ENCODE measurements at regions not wholly inside any gene's neighbourhood (a gene's known extent, or its start where the extent isn't known, plus 50 kb on each side); places are given as distances from the start of the nearest gene placed in this dataset.

DNA sequence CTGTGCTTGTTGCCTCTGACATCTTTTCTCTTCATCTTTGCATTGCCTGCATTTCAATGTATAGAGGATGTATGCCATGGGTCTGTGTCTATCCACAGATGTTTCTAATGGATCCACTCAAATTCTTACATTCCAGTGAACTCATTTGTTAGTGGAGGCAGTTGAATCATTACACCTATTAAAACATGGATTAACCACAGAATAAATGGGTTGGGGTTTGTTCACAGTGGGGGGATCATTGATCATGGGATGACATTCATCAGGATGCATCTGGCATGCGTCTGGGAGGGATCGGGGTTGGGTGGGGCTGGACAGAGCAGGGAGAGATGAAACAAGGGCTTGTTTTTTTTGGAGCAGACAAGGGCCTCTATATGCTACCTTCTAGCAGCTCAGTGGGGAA, 182.5 kb downstream of the RHOU start:
- Histone ChIP-seq H3K56ac (ENCODE audit: low read length) (no peak overlapping the region), H3K9ac (ENCODE audit: low read length) (no peak overlapping the region), H3K4ac (ENCODE audit: low read depth, low read length) (no peak overlapping the region), H3K4me1 (ENCODE audit: control insufficient read depth, low read depth, low read length) (peaks cover 3% of the 10 kb centered on the region), H3K23ac (ENCODE audit: low read length) (no peak overlapping the region), H4K5ac (ENCODE audit: low read length) (no peak overlapping the region), H3K27me3 (ENCODE audit: insufficient read depth, low read length, poor library complexity) (no peaks in the 10 kb centered on the region), H2BK120ac (ENCODE audit: low read depth, low read length) (no peak overlapping the region), H2BK15ac (replicated peaks; ENCODE audit: low read depth) (no peak overlapping the region), H3K4me3 (ENCODE audit: low read length) (no peak overlapping the region), H3K79me1 (ENCODE audit: low read length) (no peaks in the 10 kb centered on the region), H3K27ac (ENCODE audit: low read depth, low read length) (no peak overlapping the region), H3K36me3 (ENCODE audit: control insufficient read depth, insufficient read depth, low read length) (no peaks in the 10 kb centered on the region), H4K8ac (ENCODE audit: low read depth, low read length) (no peak overlapping the region), H3K18ac (ENCODE audit: low read length) (no peak overlapping the region), H2BK5ac (ENCODE audit: low read length) (no peak overlapping the region), H3K79me2 (ENCODE audit: control insufficient read depth, insufficient read depth, low read length) (no peaks in the 10 kb centered on the region), H2AK5ac (ENCODE audit: low read length) (no peak overlapping the region), H3K4me2 (ENCODE audit: low read length) (no peak overlapping the region)
- no peak for DNase-seq
- no CpG with 5 or more reads among the region's 2 CpGs for WGBS (ENCODE audit: extremely low coverage, insufficient coverage, low lambda C conversion rate)

DNA sequence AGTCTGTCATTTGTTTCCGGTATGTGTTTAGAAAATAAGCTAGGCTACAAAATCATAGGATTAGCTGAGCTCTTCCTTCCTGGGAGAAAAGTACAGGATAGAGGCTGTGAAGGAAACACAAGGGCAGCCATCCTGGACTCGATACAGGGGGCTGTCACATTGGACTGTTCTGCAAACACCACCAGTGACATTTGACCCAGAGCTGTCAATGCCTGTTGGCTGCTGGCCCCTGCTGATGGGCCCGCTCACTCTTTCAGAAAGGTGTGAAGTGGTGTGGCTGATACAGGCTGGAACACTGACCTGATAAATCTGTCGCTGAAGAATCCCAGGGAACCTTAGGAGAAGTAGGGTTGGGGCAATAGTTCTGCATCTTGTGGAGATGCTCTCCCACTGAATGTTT, 183.1 kb downstream of the RHOU start:
- Histone ChIP-seq H3K9ac (ENCODE audit: low read length) (no peak overlapping the region), H3K4me3 (ENCODE audit: low read length) (no peak overlapping the region), H3K56ac (ENCODE audit: low read length) (no peak overlapping the region), H3K4me2 (ENCODE audit: low read length) (no peak overlapping the region), H3K27ac (ENCODE audit: low read depth, low read length) (no peak overlapping the region), H3K79me2 (ENCODE audit: control insufficient read depth, insufficient read depth, low read length) (no peaks in the 10 kb centered on the region), H2BK120ac (ENCODE audit: low read depth, low read length) (no peak overlapping the region), H2BK15ac (replicated peaks; ENCODE audit: low read depth) (no peak overlapping the region), H3K18ac (ENCODE audit: low read length) (no peak overlapping the region), H2AK5ac (ENCODE audit: low read length) (no peak overlapping the region), H3K27me3 (ENCODE audit: insufficient read depth, low read length, poor library complexity) (no peaks in the 10 kb centered on the region), H3K23ac (ENCODE audit: low read length) (no peak overlapping the region), H2BK5ac (ENCODE audit: low read length) (no peak overlapping the region), H3K79me1 (ENCODE audit: low read length) (no peaks in the 10 kb centered on the region), H3K4ac (ENCODE audit: low read depth, low read length) (no peak overlapping the region), H4K8ac (ENCODE audit: low read depth, low read length) (no peak overlapping the region), H3K36me3 (ENCODE audit: control insufficient read depth, insufficient read depth, low read length) (no peaks in the 10 kb centered on the region), H4K5ac (ENCODE audit: low read length) (no peak overlapping the region), H3K4me1 (ENCODE audit: control insufficient read depth, low read depth, low read length) (peaks cover 3% of the 10 kb centered on the region)
- WGBS (ENCODE audit: extremely low coverage, insufficient coverage, low lambda C conversion rate), result no CpG with 5 or more reads among the region's 4 CpGs
- DNase-seq, result peak; percentile 66

DNA sequence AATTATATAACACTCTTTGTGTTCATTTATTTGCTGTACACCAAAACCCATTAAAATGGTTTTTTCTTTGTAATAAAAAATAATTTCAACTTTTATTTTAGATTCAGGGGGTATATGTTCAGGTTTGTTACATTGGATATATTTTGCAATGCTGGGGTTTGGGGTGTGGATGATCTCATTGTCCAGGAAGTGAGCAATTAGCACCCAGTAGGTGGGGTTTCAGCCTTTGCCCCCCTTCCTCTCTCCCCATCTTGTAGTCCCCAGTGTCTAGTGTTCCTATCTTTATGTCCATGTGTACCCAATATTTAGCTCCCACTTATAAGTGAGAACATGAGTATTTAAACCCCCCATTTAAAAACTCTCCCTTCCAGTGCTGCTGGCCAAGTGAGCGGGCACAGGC, 184.6 kb downstream of the RHOU start:
- Histone ChIP-seq H2BK120ac (ENCODE audit: low read depth, low read length) (no peak overlapping the region), H3K18ac (ENCODE audit: low read length) (no peak overlapping the region), H3K9ac (ENCODE audit: low read length) (no peak overlapping the region), H3K27me3 (ENCODE audit: insufficient read depth, low read length, poor library complexity) (no peaks in the 10 kb centered on the region), H2BK5ac (ENCODE audit: low read length) (no peak overlapping the region), H3K4me3 (ENCODE audit: low read length) (no peak overlapping the region), H3K56ac (ENCODE audit: low read length) (no peak overlapping the region), H3K36me3 (ENCODE audit: control insufficient read depth, insufficient read depth, low read length) (no peaks in the 10 kb centered on the region), H4K5ac (ENCODE audit: low read length) (no peak overlapping the region), H3K4ac (ENCODE audit: low read depth, low read length) (no peak overlapping the region), H4K8ac (ENCODE audit: low read depth, low read length) (no peak overlapping the region), H3K27ac (ENCODE audit: low read depth, low read length) (no peak overlapping the region), H2AK5ac (ENCODE audit: low read length) (no peak overlapping the region), H3K4me1 (ENCODE audit: control insufficient read depth, low read depth, low read length) (peaks cover 3% of the 10 kb centered on the region), H3K23ac (ENCODE audit: low read length) (no peak overlapping the region), H3K79me1 (ENCODE audit: low read length) (no peaks in the 10 kb centered on the region), H3K4me2 (ENCODE audit: low read length) (no peak overlapping the region), H2BK15ac (replicated peaks; ENCODE audit: low read depth) (no peak overlapping the region), H3K79me2 (ENCODE audit: control insufficient read depth, insufficient read depth, low read length) (no peaks in the 10 kb centered on the region)
- DNase-seq, result peak; percentile 28
- WGBS (ENCODE audit: extremely low coverage, insufficient coverage, low lambda C conversion rate), result no CpG with 5 or more reads among the region's 1 CpG

DNA sequence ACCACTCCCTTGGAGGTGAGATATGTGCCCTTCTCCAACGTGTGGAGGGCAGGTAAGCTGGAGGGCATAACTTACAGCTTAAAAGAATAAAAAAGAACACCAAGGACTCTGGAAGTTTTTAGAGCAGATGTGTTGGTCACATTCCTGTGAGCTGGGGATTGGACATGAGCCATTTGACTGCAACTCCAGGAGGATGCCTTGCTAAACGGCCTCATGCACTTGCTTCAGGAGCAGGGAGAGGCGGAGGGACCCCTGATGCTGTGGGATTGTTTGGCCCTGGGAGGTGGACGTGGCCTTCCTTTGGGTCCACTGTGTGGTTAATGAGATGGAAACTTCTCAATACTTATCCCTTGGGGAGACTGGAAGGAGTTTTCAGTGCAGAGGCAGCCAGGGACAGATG, 185.6 kb downstream of the RHOU start:
- Histone ChIP-seq H3K18ac (ENCODE audit: low read length) (no peak overlapping the region), H3K56ac (ENCODE audit: low read length) (no peak overlapping the region), H2BK15ac (replicated peaks; ENCODE audit: low read depth) (no peak overlapping the region), H3K79me1 (ENCODE audit: low read length) (no peaks in the 10 kb centered on the region), H3K4me1 (ENCODE audit: control insufficient read depth, low read depth, low read length) (peaks cover 3% of the 10 kb centered on the region), H3K36me3 (ENCODE audit: control insufficient read depth, insufficient read depth, low read length) (no peaks in the 10 kb centered on the region), H4K5ac (ENCODE audit: low read length) (no peak overlapping the region), H3K9ac (ENCODE audit: low read length) (no peak overlapping the region), H3K4ac (ENCODE audit: low read depth, low read length) (no peak overlapping the region), H2BK5ac (ENCODE audit: low read length) (no peak overlapping the region), H3K4me3 (ENCODE audit: low read length) (no peak overlapping the region), H3K23ac (ENCODE audit: low read length) (no peak overlapping the region), H3K27ac (ENCODE audit: low read depth, low read length) (no peak overlapping the region), H2AK5ac (ENCODE audit: low read length) (peak overlapping the region; percentile 38), H3K4me2 (ENCODE audit: low read length) (no peak overlapping the region), H3K27me3 (ENCODE audit: insufficient read depth, low read length, poor library complexity) (no peaks in the 10 kb centered on the region), H3K79me2 (ENCODE audit: control insufficient read depth, insufficient read depth, low read length) (no peaks in the 10 kb centered on the region), H2BK120ac (ENCODE audit: low read depth, low read length) (no peak overlapping the region), H4K8ac (ENCODE audit: low read depth, low read length) (no peak overlapping the region)
- DNase-seq, result no peak
- no CpG with 5 or more reads among the region's 4 CpGs for WGBS (ENCODE audit: extremely low coverage, insufficient coverage, low lambda C conversion rate)

DNA sequence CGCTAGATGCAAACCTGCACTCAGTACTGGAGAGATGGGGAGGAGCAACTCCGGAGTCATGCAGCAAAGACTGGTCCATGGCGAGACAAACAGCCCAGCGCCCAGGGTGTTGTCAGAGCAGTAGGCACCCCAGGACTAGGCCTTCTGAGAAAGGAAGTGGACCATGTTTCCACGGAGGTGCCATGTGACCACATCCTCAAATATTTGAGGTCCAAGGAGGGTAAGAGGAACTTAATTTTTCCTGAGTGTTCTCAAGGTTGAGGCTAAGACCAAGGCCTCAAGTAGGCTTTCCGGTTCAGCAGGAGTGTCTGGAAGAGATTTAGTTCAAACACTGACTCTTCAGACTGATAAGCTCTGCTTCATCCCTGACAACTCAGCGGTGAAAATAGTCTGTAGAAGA, 186.2 kb downstream of the RHOU start:
- no peak for DNase-seq
- no peaks in the 10 kb centered on the region for H3K79me1 ChIP-seq (ENCODE audit: low read length)
- H3K9ac ChIP-seq (ENCODE audit: low read length), result no peak overlapping the region
- H3K23ac ChIP-seq (ENCODE audit: low read length), result no peak overlapping the region
- no peak overlapping the region for H3K56ac ChIP-seq (ENCODE audit: low read length)
- H3K4me2 ChIP-seq (ENCODE audit: low read length), result no peak overlapping the region
- H3K27ac ChIP-seq (ENCODE audit: low read depth, low read length), result no peak overlapping the region
- no peak overlapping the region for H3K18ac ChIP-seq (ENCODE audit: low read length)
- H3K4me3 ChIP-seq (ENCODE audit: low read length), result no peak overlapping the region
- H3K27me3 ChIP-seq (ENCODE audit: insufficient read depth, low read length, poor library complexity), result no peaks in the 10 kb centered on the region
- H4K8ac ChIP-seq (ENCODE audit: low read depth, low read length), result no peak overlapping the region
- no peaks in the 10 kb centered on the region for H3K79me2 ChIP-seq (ENCODE audit: control insufficient read depth, insufficient read depth, low read length)
- H3K4me1 ChIP-seq (ENCODE audit: control insufficient read depth, low read depth, low read length), result peaks cover 3% of the 10 kb centered on the region
- H2AK5ac ChIP-seq (ENCODE audit: low read length), result peak overlapping the region; percentile 38
- no peak overlapping the region for H2BK15ac ChIP-seq (replicated peaks; ENCODE audit: low read depth)
- H2BK5ac ChIP-seq (ENCODE audit: low read length), result no peak overlapping the region
- H4K5ac ChIP-seq (ENCODE audit: low read length), result no peak overlapping the region
- H3K4ac ChIP-seq (ENCODE audit: low read depth, low read length), result no peak overlapping the region
- WGBS (ENCODE audit: extremely low coverage, insufficient coverage, low lambda C conversion rate), result no CpG with 5 or more reads among the region's 7 CpGs
- H2BK120ac ChIP-seq (ENCODE audit: low read depth, low read length), result no peak overlapping the region
- no peaks in the 10 kb centered on the region for H3K36me3 ChIP-seq (ENCODE audit: control insufficient read depth, insufficient read depth, low read length)

DNA sequence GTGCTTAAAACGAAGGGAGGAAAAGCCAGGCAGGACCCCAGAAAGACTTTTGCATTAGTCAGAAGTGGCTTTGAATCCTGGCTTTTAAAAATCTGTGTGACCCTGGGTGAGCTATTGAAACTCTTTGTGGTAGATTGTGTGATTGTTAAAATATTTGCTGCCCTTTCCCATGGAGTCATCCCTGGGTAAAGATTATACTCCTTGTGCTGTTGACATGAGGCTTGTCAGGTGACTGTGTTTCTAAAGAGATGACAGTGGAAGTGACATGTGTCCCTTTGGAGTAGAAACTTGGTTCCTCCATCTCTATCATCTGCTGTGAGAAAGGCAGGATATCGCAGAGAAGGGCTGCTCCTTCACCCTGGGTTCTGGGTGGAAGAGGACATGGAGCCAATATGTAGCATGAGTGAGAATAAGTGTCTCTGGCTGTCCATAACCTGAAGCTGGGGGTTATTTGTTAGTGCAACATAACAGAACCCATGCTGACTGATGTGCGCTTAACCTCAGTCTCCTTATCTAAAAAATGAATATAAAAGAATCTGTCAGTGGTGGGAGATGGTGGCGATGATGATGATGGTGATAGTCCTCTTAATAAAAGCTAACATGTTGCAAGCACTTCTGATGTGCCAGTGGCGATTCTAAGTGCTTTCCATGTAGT, 187.6 kb downstream of the RHOU start:
- Histone ChIP-seq H4K5ac (ENCODE audit: low read length) (no peak overlapping the region), H3K27ac (ENCODE audit: low read depth, low read length) (no peak overlapping the region), H3K4ac (ENCODE audit: low read depth, low read length) (no peak overlapping the region), H3K4me2 (ENCODE audit: low read length) (no peak overlapping the region), H4K8ac (ENCODE audit: low read depth, low read length) (no peak overlapping the region), H3K18ac (ENCODE audit: low read length) (no peak overlapping the region), H3K79me1 (ENCODE audit: low read length) (no peaks in the 10 kb centered on the region), H3K4me3 (ENCODE audit: low read length) (no peak overlapping the region), H2BK15ac (replicated peaks; ENCODE audit: low read depth) (no peak overlapping the region), H3K36me3 (ENCODE audit: control insufficient read depth, insufficient read depth, low read length) (no peaks in the 10 kb centered on the region), H2AK5ac (ENCODE audit: low read length) (no peak overlapping the region), H3K9ac (ENCODE audit: low read length) (no peak overlapping the region), H3K23ac (ENCODE audit: low read length) (no peak overlapping the region), H3K79me2 (ENCODE audit: control insufficient read depth, insufficient read depth, low read length) (no peaks in the 10 kb centered on the region), H3K4me1 (ENCODE audit: control insufficient read depth, low read depth, low read length) (peaks cover 5% of the 10 kb centered on the region), H3K56ac (ENCODE audit: low read length) (no peak overlapping the region), H3K27me3 (ENCODE audit: insufficient read depth, low read length, poor library complexity) (no peaks in the 10 kb centered on the region), H2BK120ac (ENCODE audit: low read depth, low read length) (no peak overlapping the region), H2BK5ac (ENCODE audit: low read length) (no peak overlapping the region)
- WGBS (ENCODE audit: extremely low coverage, insufficient coverage, low lambda C conversion rate), result no CpG with 5 or more reads among the region's 5 CpGs
- DNase-seq, result no peak

All from mesendoderm (in vitro differentiated cells).